Upper lobe of left lung (tissue), 6 donors: ENCODE measurements at regions not wholly inside any gene's neighbourhood (a gene's known extent, or its start where the extent isn't known, plus 50 kb on each side); places are given as distances from the start of the nearest gene placed in this dataset.

ENCODE experiments used
- ATAC-seq, 2 donors: fragments of 200-7000 bp; cut with Tn5 transposase; one replicate each; pipeline ENCODE4 v1.9.1; 2022; ENCODE audit warnings: mild to moderate bottlenecking in 2 of 2, moderate library complexity in 2 of 2; ENCODE audit not compliant: low FRiP score in 2 of 2
- DNase-seq, 2 donors: peaks; one replicate each; pipeline ENCODE4 v3.0.0-alpha.2; 2019 to 2020
- H3K27ac ChIP-seq, 4 donors: fragments of 200-600 bp; sonication (generic); one replicate each; pipeline ENCODE4 v1.5.1; 2016 to 2019
- H3K27me3 ChIP-seq, 4 donors: fragments of 200-600 bp; sonication (generic); one replicate each; pipeline ENCODE4 v1.5.1; 2017 to 2019
- H3K36me3 ChIP-seq, 4 donors: fragments of 200-600 bp; sonication (generic); one replicate each; pipeline ENCODE4 v1.5.1; 2016 to 2019
- H3K4me1 ChIP-seq, 4 donors: fragments of 200-600 bp; sonication (generic); one replicate each; pipeline ENCODE4 v1.5.1; 2018 to 2019
- H3K4me3 ChIP-seq, 4 donors: fragments of 200-600 bp; sonication (generic); one replicate each; pipeline ENCODE4 v1.5.1; 2017 to 2019; ENCODE audit warnings: mild to moderate bottlenecking in 2 of 4, moderate library complexity in 1 of 4
- H3K9me3 ChIP-seq, 4 donors: fragments of 200-600 bp; sonication (generic); one replicate each; pipeline ENCODE4 v1.5.1; 2018 to 2019
- EP300 ChIP-seq, 4 donors: sonication (generic); formaldehyde crosslinking; IDR thresholded peaks; one replicate each; pipeline ENCODE4 v1.5.1; 2017; ENCODE audit warnings: antibody characterized with exemption in 4 of 4, control low read depth in 2 of 4
- POLR2A ChIP-seq, 4 donors: fragments of 450-650 bp; IDR thresholded peaks; one replicate each; pipeline ENCODE4 v1.5.1; 2016 to 2017; ENCODE audit warnings: antibody characterized with exemption in 4 of 4, mild to moderate bottlenecking in 2 of 4
- POLR2AphosphoS5 ChIP-seq, 2 donors: sonication (generic); formaldehyde crosslinking; IDR thresholded peaks; one replicate each; pipeline ENCODE4 v1.5.1; 2017; ENCODE audit warnings: antibody characterized with exemption in 2 of 2
- WGBS, 2 donors: methylation state at CpG; one replicate each; pipeline ENCODE4 v1.1.5; 2017 to 2018; 5-methylcytosine and 5-hydroxymethylcytosine counted together
- TF ChIP-seq, protein P1 (sequence below), 6 experiments: fragments of 450-650 bp in 4 of 6; fragments of 200-600 bp in 2 of 6; sonication (generic) in 2 of 6; IDR thresholded peaks; one replicate each; pipeline ENCODE4 v1.5.1; 2016 to 2019; ENCODE audit warnings: antibody characterized with exemption in 6 of 6
- donor health status: DM: no; HTN: no; CAD: no; lungs with moderate emphysema.
- donor health status: DM: no; HTN: yes; CAD: no; lungs with severe emphysema.

DNA sequence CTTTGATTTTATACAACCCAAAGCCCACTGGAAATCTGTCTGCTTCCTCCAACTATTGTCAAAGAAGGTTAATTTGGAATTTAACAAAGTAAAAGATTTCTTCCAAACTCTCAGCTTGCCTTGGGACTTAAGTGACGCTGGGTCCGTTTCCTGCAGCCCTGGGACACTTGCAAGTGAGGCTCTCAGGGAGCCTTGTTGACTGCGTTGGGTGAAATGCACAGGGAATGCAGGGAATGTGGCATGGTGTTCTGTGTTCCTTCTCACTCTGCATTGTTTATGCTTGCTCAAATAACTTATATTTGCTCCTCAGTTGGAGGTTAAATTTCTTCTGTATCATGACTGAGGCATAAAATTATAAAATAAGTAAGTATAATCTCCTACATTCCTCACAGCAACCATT, 60.9 kb upstream of the TJP1 start:
- TF ChIP-seq, protein P1, sequence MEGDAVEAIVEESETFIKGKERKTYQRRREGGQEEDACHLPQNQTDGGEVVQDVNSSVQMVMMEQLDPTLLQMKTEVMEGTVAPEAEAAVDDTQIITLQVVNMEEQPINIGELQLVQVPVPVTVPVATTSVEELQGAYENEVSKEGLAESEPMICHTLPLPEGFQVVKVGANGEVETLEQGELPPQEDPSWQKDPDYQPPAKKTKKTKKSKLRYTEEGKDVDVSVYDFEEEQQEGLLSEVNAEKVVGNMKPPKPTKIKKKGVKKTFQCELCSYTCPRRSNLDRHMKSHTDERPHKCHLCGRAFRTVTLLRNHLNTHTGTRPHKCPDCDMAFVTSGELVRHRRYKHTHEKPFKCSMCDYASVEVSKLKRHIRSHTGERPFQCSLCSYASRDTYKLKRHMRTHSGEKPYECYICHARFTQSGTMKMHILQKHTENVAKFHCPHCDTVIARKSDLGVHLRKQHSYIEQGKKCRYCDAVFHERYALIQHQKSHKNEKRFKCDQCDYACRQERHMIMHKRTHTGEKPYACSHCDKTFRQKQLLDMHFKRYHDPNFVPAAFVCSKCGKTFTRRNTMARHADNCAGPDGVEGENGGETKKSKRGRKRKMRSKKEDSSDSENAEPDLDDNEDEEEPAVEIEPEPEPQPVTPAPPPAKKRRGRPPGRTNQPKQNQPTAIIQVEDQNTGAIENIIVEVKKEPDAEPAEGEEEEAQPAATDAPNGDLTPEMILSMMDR (IDR thresholded peaks at IDR 0.05), result no peak
- TF ChIP-seq EP300 (IDR thresholded peaks at IDR 0.05), result no peak
- TF ChIP-seq POLR2AphosphoS5 (IDR thresholded peaks at IDR 0.05), result no peak
- TF ChIP-seq POLR2A (IDR thresholded peaks at IDR 0.05), result no peak
- Histone ChIP-seq H3K36me3 (no peaks in the 10 kb centered on the region), H3K4me3 (no peak overlapping the region), H3K27ac (peak overlapping the region in 1 of 4 donors; percentile 50), H3K4me1 (peaks cover 0 to 9% (median 4%) of the 10 kb centered on the region in 4 donors), H3K9me3 (no peaks in the 10 kb centered on the region), H3K27me3 (no peaks in the 10 kb centered on the region)
- 40 to 43% methylated on average over 3 of the region's 3 CpGs for WGBS, 2 donors
- ATAC-seq (no peak), DNase-seq (no peak)

DNA sequence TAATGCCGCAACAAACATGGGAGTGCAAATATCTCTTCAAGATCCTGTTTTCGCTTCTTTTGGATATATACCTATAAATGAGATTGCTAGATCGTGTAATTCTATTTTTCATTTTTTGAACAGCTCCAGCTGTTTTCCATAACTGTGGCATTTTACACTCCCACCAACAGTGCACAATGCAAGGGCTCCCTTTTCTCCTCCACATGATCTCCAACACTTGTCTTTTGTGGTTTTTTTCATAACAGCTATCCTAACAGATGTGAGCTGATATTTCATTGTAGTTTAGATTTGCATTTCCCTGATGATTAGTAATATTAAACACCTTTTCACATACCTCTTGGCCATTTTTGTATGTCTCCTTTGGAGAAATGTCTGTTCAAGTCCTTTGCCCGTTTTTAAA, 58.6 kb upstream of the TJP1 start:
- ATAC-seq (no peak), DNase-seq (no peak)
- Histone ChIP-seq H3K36me3 (no peaks in the 10 kb centered on the region), H3K9me3 (no peaks in the 10 kb centered on the region), H3K27me3 (no peaks in the 10 kb centered on the region), H3K4me3 (no peak overlapping the region), H3K4me1 (peaks cover 0 to 9% (median 4%) of the 10 kb centered on the region in 4 donors), H3K27ac (no peak overlapping the region)
- 87 to 91% methylated on average over 4 of the region's 4 CpGs for WGBS, 2 donors
- TF ChIP-seq, protein P1 (IDR thresholded peaks at IDR 0.05), result no peak
- TF ChIP-seq POLR2AphosphoS5 (IDR thresholded peaks at IDR 0.05) (no peak), EP300 (IDR thresholded peaks at IDR 0.05) (no peak), POLR2A (IDR thresholded peaks at IDR 0.05) (no peak)

DNA sequence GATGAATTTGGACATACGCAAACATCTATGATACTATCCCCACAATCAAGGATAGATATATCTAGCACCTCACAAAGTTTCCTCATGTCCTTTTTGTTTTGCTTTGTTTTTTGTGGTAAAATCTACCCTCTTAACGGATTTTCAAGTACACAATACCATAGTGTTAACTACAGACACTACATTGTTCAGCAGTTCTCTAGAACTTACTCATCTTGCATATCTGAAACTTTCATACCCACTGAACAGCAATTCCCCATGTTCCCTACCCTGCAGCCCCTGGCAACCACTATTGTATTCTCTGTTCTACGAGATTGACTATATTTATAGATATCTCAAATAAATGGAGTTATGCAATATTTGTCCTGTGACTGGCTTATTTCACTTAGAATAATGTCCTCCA, 58.1 kb upstream of the TJP1 start:
- Histone ChIP-seq H3K27ac (no peak overlapping the region), H3K36me3 (no peaks in the 10 kb centered on the region), H3K4me1 (peaks cover 0 to 8% (median 4%) of the 10 kb centered on the region in 4 donors), H3K4me3 (no peak overlapping the region), H3K9me3 (no peaks in the 10 kb centered on the region), H3K27me3 (no peaks in the 10 kb centered on the region)
- no peak for TF ChIP-seq POLR2A (IDR thresholded peaks at IDR 0.05)
- TF ChIP-seq POLR2AphosphoS5 (IDR thresholded peaks at IDR 0.05), result no peak
- TF ChIP-seq EP300 (IDR thresholded peaks at IDR 0.05), result no peak
- TF ChIP-seq, protein P1 (IDR thresholded peaks at IDR 0.05), result no peak
- 66 to 71% methylated on average over 3 of the region's 3 CpGs for WGBS, 2 donors
- DNase-seq (no peak), ATAC-seq (no peak)

DNA sequence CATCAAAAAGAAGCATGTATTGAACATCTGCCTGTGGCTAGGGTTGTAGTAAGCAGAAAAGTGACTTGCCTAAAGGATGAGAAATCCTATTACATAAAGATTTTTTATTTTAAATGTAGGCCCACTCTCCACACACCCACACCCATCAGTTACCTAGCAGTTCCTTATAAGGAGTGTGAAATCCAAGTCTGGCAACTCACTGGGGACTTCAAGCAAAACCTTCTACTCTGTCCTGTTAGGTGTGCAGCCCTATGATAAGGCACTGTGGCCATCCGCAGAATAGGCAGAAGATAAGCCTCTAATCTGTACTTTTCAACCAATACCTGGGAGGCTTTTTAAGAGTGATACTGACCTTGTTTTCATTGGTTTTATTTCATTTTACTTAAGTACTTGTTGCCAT, 52.7 kb upstream of the TJP1 start:
- Histone ChIP-seq H3K4me1 (peaks cover 0 to 14% (median 9%) of the 10 kb centered on the region in 4 donors), H3K27me3 (no peaks in the 10 kb centered on the region), H3K9me3 (no peaks in the 10 kb centered on the region), H3K27ac (no peak overlapping the region), H3K4me3 (no peak overlapping the region), H3K36me3 (no peaks in the 10 kb centered on the region)
- DNase-seq (no peak), ATAC-seq (no peak)
- WGBS, 2 donors, result 92 to 100% methylated on average over 1 of the region's 1 CpG
- TF ChIP-seq, protein P1 (IDR thresholded peaks at IDR 0.05), result no peak
- no peak for TF ChIP-seq POLR2A (IDR thresholded peaks at IDR 0.05)
- no peak for TF ChIP-seq EP300 (IDR thresholded peaks at IDR 0.05)
- TF ChIP-seq POLR2AphosphoS5 (IDR thresholded peaks at IDR 0.05), result no peak

DNA sequence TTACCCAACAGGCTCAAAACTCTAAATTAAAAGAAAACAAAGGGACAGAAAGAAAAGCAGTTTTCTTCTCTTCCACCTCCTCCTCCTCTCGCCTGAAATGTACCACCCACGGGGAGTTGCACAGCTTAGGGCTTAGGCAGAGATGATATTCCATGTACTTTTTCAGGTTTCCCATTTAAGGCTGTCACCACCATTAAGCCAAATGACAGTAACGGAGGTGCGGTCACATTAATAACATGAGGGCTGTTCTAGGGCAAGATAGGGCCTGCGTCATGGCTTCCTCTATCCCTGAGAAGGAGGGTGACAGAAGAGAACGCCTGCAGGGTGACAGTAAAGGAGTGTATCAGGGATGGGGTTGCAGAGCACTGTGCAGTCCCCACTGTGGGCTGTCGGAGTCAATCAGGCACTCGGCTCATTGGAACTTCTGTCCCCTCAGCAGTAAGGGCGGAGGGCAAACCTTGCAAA, 51.7 kb upstream of the TJP1 start:
- no peak overlapping the region for H3K27ac ChIP-seq
- TF ChIP-seq EP300 (IDR thresholded peaks at IDR 0.05) (no peak), POLR2A (IDR thresholded peaks at IDR 0.05) (no peak), POLR2AphosphoS5 (IDR thresholded peaks at IDR 0.05) (no peak)
- TF ChIP-seq, protein P1 (IDR thresholded peaks at IDR 0.05), result no peak
- H3K4me1 ChIP-seq, result peaks cover 0 to 14% (median 12%) of the 10 kb centered on the region in 4 donors
- 89 to 97% methylated on average over 8 to 9 of the region's 9 CpGs for WGBS, 2 donors
- no peaks in the 10 kb centered on the region for H3K36me3 ChIP-seq
- no peak for ATAC-seq
- H3K27me3 ChIP-seq, result no peaks in the 10 kb centered on the region
- no peaks in the 10 kb centered on the region for H3K9me3 ChIP-seq
- no peak overlapping the region for H3K4me3 ChIP-seq
- DNase-seq, result no peak
